ENCODE measurements at regions not wholly inside any gene's neighbourhood (a gene's known extent, or its start where the extent isn't known, plus 50 kb on each side); places are given as distances from the start of the nearest gene placed in this dataset.

GRCh38 chr1:112319371-112320040, 76.5 kb upstream of the CTTNBP2NL start:
- DNase-seq, result no peak

GRCh38 chr1:112320058-112320457, 76.0 kb upstream of the CTTNBP2NL start:
- DNase-seq, result no peak

GRCh38 chr1:112322018-112322417, 74.0 kb upstream of the CTTNBP2NL start:
- no peak for DNase-seq

- DNase-seq, result no peak
These were observed 72.9 kb upstream of the CTTNBP2NL start for GRCh38 chr1:112322983-112323678.

- DNase-seq, result no peak
These were observed 70.5 kb upstream of the CTTNBP2NL start for GRCh38 chr1:112325504-112325903.

GRCh38 chr1:112328600-112328999, 67.4 kb upstream of the CTTNBP2NL start:
- DNase-seq, result no peak

- no peak for DNase-seq
These were observed 63.6 kb upstream of the CTTNBP2NL start for GRCh38 chr1:112332176-112333150.

GRCh38 chr1:112335351-112335750, 60.7 kb upstream of the CTTNBP2NL start:
- DNase-seq, result no peak

GRCh38 chr1:112337028-112337531, 58.9 kb upstream of the CTTNBP2NL start:
- DNase-seq, result peak; percentile 54

GRCh38 chr1:112341986-112342385, 54.0 kb upstream of the CTTNBP2NL start:
- DNase-seq, result no peak

GRCh38 chr1:112342558-112342957, 53.5 kb upstream of the CTTNBP2NL start:
- no peak for DNase-seq

DNA sequence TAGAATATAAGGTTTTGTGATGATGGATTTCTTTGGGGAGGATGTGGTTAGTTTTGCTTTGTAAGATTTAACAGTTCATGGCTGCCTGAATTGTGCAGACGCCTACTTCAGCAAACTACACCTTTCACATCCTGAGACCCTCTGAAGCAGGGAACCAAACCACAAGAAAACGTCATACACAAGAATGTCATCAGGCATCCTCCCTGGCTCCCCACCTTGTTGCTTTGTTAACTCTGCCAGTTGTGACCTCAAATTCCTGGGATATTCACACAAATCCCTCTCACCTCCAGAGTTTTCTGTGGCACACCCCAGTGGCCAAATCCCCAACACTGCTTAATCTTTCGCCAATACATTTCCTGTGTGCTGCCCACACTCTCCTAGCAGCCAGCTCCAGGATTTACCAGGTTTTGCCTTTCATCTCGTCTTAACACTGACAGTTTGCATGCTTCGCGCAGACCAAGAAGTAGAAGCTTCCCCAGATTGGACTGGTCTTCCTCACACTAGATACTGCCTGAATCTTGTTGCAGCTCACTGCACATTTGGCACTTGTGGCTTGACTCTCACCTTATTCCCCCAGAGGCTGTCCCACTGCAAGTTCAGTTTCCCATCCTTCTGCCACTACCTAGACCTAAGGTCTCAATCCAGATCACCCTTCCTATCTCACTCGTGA, 51.1 kb upstream of the CTTNBP2NL start:
- DNase-seq, result no peak

Measured in activated CD8-positive, alpha-beta memory T cell treated with anti-CD3 and anti-CD28 coated beads, Interleukin-2, amount 50 U/mL, for 48 hours (primary cell).